Smooth muscle cell (in vitro differentiated cells): ENCODE measurements at regions not wholly inside any gene's neighbourhood (a gene's known extent, or its start where the extent isn't known, plus 50 kb on each side); places are given as distances from the start of the nearest gene placed in this dataset.

Experiments used
- DNase-seq: peaks from one replicate; lab custom pipeline; 2025; ENCODE audit not compliant: unreplicated experiment; lab: John Stamatoyannopoulos, UW
- H2AFZ ChIP-seq: fragments of 200-600 bp; sonication (generic); 2 replicates; pipeline ENCODE4 v1.6.0; 2016; ENCODE audit warnings: antibody characterized with exemption, low read depth, mild to moderate bottlenecking
- H3F3A ChIP-seq: fragments of 200-600 bp; sonication (generic); 2 replicates; pipeline ENCODE4 v1.6.0; 2017; ENCODE audit warnings: antibody characterized with exemption, low read depth
- H3K27ac ChIP-seq: fragments of 200-600 bp; sonication (generic); 2 replicates; pipeline ENCODE4 v1.5.1; 2016; ENCODE audit warnings: low read depth, mild to moderate bottlenecking
- H3K27me3 ChIP-seq: fragments of 200-600 bp; sonication (generic); 2 replicates; pipeline ENCODE4 v1.6.1; 2016; ENCODE audit warnings: low read depth, mild to moderate bottlenecking
- H3K36me3 ChIP-seq: fragments of 200-600 bp; sonication (generic); 2 replicates; pipeline ENCODE4 v1.5.1; 2016; ENCODE audit warnings: low read depth
- H3K4me1 ChIP-seq: fragments of 200-600 bp; sonication (generic); 2 replicates; pipeline ENCODE4 v1.5.1; 2016; ENCODE audit warnings: low read depth
- H3K4me2 ChIP-seq: fragments of 200-600 bp; sonication (generic); 2 replicates; pipeline ENCODE4 v1.6.0; 2016; ENCODE audit warnings: mild to moderate bottlenecking
- H3K4me3 ChIP-seq: fragments of 200-600 bp; sonication (generic); 2 replicates; pipeline ENCODE4 v1.5.1; 2016; ENCODE audit warnings: mild to moderate bottlenecking
- H3K79me2 ChIP-seq: fragments of 200-600 bp; sonication (generic); 2 replicates; pipeline ENCODE4 v1.6.0; 2016; ENCODE audit warnings: low read depth, mild to moderate bottlenecking
- H3K9ac ChIP-seq: fragments of 200-600 bp; sonication (generic); 2 replicates; pipeline ENCODE4 v1.6.0; 2016; ENCODE audit warnings: low read depth
- H3K9me3 ChIP-seq: fragments of 200-600 bp; sonication (generic); replicated peaks from 2 replicates; pipeline ENCODE4 v1.5.1; 2016; ENCODE audit warnings: low read depth
- H4K20me1 ChIP-seq: fragments of 200-600 bp; sonication (generic); 2 replicates; pipeline ENCODE4 v1.6.0; 2016; ENCODE audit warnings: low read depth
- CTCF ChIP-seq: fragments of 200-600 bp; sonication (generic); IDR thresholded peaks from 2 replicates; pipeline ENCODE4 v1.5.1; 2017; ENCODE audit warnings: borderline replicate concordance, mild to moderate bottlenecking, antibody characterized with exemption; ENCODE audit not compliant: insufficient read depth, poor library complexity, severe bottlenecking
- WGBS: methylation state at CpG from one replicate; pipeline ENCODE4 v1.1.7; 2016; ENCODE audit warnings: low lambda C conversion rate; 5-methylcytosine and 5-hydroxymethylcytosine counted together

- Histone ChIP-seq H3K9me3 (no peaks in the 10 kb centered on the region), H2AFZ (no peak overlapping the region), H3K9ac (no peak overlapping the region), H3K79me2 (no peaks in the 10 kb centered on the region), H3F3A (no peaks in the 10 kb centered on the region), H3K4me1 (no peaks in the 10 kb centered on the region), H3K36me3 (no peaks in the 10 kb centered on the region), H3K27ac (no peak overlapping the region), H3K4me2 (no peak overlapping the region), H4K20me1 (no peaks in the 10 kb centered on the region), H3K27me3 (no peaks in the 10 kb centered on the region), H3K4me3 (no peak overlapping the region)
- no peak for TF ChIP-seq CTCF
- no peak for DNase-seq
Measured at GRCh38 chr2:145257931-145258330, 738.0 kb upstream of the ZEB2 start.

DNA sequence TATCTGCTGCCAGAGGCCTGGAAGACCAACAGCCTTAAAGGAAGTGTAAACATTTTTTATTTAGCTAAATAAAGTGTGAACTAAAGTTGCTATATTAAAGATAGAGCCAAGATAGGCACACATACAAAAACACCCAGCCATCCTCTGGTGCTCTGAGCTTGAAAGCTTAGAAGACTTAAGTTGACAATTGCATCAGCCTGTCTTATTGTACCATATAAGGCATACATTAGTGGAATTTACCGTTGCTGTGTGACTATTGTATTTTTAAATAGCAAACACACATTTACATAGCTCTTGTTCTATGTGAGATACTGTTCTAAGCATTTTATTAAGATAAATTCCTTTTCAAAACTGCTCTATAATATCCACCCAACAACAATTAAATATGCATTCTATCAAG lies 736.6 kb upstream of the ZEB2 start:
- no peaks in the 10 kb centered on the region for H3K79me2 ChIP-seq
- H3K27ac ChIP-seq: no peak overlapping the region
- H3K4me1 ChIP-seq: no peaks in the 10 kb centered on the region
- H3K9ac ChIP-seq: no peak overlapping the region
- H3K4me3 ChIP-seq: no peak overlapping the region
- H3K4me2 ChIP-seq: no peak overlapping the region
- no peaks in the 10 kb centered on the region for H3K36me3 ChIP-seq
- H4K20me1 ChIP-seq: no peaks in the 10 kb centered on the region
- DNase-seq: no peak
- no peak overlapping the region for H2AFZ ChIP-seq
- no peaks in the 10 kb centered on the region for H3F3A ChIP-seq
- WGBS: 67% methylated on average over 1 of the region's 1 CpG
- TF ChIP-seq CTCF: no peak
- no peaks in the 10 kb centered on the region for H3K9me3 ChIP-seq
- no peaks in the 10 kb centered on the region for H3K27me3 ChIP-seq

DNA sequence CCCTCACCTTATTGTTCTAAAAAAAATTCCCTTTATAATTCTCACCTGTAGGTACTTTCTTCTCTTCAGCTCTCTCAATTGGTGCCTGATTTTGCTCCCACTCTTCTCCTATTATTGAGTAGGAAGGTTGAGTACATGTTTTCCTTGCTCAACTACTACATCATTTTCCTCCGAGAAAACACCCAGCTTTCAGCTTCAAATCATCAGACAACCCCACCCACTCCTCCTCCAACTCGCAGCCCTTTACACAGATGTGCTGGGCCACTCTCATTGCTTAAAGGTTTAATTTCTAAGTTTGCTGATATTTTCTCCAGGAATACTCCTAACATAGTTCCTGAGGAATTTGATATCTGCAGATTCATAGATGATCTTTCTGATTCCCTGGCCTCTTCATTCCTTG lies 734.4 kb upstream of the ZEB2 start:
- H3K9ac ChIP-seq: no peak overlapping the region
- WGBS: 95% methylated on average over 2 of the region's 2 CpGs
- H3K4me3 ChIP-seq: no peak overlapping the region
- no peaks in the 10 kb centered on the region for H3K79me2 ChIP-seq
- H3K36me3 ChIP-seq: no peaks in the 10 kb centered on the region
- TF ChIP-seq CTCF: no peak
- no peaks in the 10 kb centered on the region for H3K27me3 ChIP-seq
- no peaks in the 10 kb centered on the region for H4K20me1 ChIP-seq
- H2AFZ ChIP-seq: no peak overlapping the region
- no peak for DNase-seq
- H3K9me3 ChIP-seq: no peaks in the 10 kb centered on the region
- H3K4me2 ChIP-seq: no peak overlapping the region
- no peaks in the 10 kb centered on the region for H3F3A ChIP-seq
- H3K4me1 ChIP-seq: no peaks in the 10 kb centered on the region
- H3K27ac ChIP-seq: no peak overlapping the region

- Histone ChIP-seq H3K27ac (no peak overlapping the region), H3K4me2 (no peak overlapping the region), H3K9me3 (no peaks in the 10 kb centered on the region), H3K4me3 (no peak overlapping the region), H2AFZ (no peak overlapping the region), H4K20me1 (no peaks in the 10 kb centered on the region), H3K4me1 (no peaks in the 10 kb centered on the region), H3K27me3 (no peaks in the 10 kb centered on the region), H3K36me3 (no peaks in the 10 kb centered on the region), H3K9ac (no peak overlapping the region), H3F3A (no peaks in the 10 kb centered on the region), H3K79me2 (no peaks in the 10 kb centered on the region)
- WGBS: 76% methylated on average over 1 of the region's 1 CpG
- no peak for DNase-seq
- TF ChIP-seq CTCF: no peak
Measured at GRCh38 chr2:145253492-145253891, 733.6 kb upstream of the ZEB2 start.
